ENCODE measurements at regions not wholly inside any gene's neighbourhood (a gene's known extent, or its start where the extent isn't known, plus 50 kb on each side); places are given as distances from the start of the nearest gene placed in this dataset.
"Not testable (repeated sequence)": the region's sequence is repeated elsewhere in the genome, so short reads cannot be mapped to it uniquely, and the experiment has no call there.

DNA sequence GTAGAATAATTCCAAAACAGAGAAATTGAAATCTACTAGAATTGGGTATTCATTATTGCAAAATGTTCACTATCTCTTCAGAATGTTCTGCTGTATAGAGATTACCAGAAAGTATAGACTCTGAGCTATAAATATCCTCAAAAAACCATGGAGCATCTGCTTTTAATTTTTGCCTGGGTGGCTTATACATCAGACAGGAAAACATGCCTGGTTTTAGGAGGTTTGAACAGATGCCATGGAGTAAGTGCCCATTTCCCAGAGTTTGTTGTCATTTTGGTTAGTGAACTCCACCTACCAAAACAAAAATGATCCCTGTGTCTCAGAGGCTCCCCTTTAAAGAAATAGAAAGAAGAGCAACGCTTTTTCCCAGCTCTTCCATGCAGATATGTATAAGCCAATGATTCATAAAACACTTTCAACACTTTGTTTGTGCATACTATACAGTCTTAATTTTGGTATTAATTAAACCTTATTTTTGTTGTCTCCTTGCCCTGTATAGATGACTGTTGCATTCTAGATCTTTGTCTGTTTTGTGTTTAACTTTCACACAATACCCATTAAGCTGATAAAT lies 68.7 kb downstream of the MEPE start:
- H3K27ac ChIP-seq (ENCODE audit: low read length) = no peak overlapping the region
- no peaks in the 10 kb centered on the region for H3K27me3 ChIP-seq (ENCODE audit: control insufficient read depth, insufficient read depth, low read length)
- peaks cover 7% of the 10 kb centered on the region for H3K4me1 ChIP-seq (ENCODE audit: control insufficient read depth, low read depth, low read length)
- H3K4me3 ChIP-seq (ENCODE audit: low read length) = no peak overlapping the region
- H3K9ac ChIP-seq (ENCODE audit: low read length) = no peak overlapping the region
- H3K36me3 ChIP-seq (ENCODE audit: control insufficient read depth, low read depth, low read length) = no peaks in the 10 kb centered on the region
- H3K9me3 ChIP-seq (ENCODE audit: control insufficient read depth, low read depth, low read length) = no peaks in the 10 kb centered on the region

DNA sequence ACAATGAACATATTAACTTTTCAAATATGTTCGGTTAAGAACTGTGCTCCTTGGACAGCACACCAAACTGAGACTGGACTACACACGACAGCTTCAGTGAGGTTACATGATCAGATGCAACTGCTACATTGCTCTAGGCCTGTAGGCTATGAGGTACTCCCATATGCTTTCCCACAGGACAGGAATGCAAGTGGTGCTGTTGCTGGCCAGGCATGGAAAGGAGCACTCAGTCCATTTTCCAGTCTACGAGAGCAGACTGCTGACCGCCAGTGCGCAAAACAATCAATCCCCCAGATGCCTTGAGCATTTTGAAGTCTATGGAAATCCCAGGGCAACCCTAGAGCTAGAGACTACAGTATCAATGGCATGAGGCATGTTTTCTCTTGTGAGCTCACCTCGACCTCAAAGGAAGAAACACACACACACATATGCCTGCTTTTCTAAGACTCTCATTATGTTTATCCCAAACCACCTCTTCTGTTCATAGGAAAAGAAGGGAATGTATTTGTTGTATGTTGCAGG lies 70.8 kb upstream of the SPP1 start:
- H3K9ac ChIP-seq (ENCODE audit: low read length) = no peak overlapping the region
- H3K36me3 ChIP-seq (ENCODE audit: control insufficient read depth, low read depth, low read length) = no peaks in the 10 kb centered on the region
- H3K27ac ChIP-seq (ENCODE audit: low read length) = no peak overlapping the region
- H3K4me1 ChIP-seq (ENCODE audit: control insufficient read depth, low read depth, low read length) = peaks cover 4% of the 10 kb centered on the region
- H3K27me3 ChIP-seq (ENCODE audit: control insufficient read depth, insufficient read depth, low read length) = no peaks in the 10 kb centered on the region
- no peaks in the 10 kb centered on the region for H3K9me3 ChIP-seq (ENCODE audit: control insufficient read depth, low read depth, low read length)
- no peak overlapping the region for H3K4me3 ChIP-seq (ENCODE audit: low read length)

DNA sequence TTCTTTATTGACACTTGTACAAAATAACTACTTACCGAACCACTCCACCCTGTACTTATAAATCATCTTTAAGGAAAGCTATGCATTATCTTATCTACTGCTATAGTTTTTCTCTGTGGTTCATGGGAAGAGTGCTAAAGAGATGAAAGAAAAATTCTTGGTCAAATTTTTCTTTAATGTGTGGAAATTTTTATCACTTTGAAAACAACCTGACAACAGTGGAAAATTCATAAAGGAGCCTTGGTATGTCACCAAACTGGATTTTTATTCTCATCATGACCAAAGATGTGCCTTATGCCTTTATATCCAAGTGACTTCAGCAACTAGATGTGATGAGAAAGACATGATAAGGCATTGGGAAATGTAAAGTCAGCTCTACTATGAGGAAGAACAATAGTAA lies 67.2 kb upstream of the SPP1 start:
- Histone ChIP-seq H3K36me3 (ENCODE audit: control insufficient read depth, low read depth, low read length) (no peaks in the 10 kb centered on the region), H3K27me3 (ENCODE audit: control insufficient read depth, insufficient read depth, low read length) (no peaks in the 10 kb centered on the region), H3K4me3 (ENCODE audit: low read length) (no peak overlapping the region), H3K9me3 (ENCODE audit: control insufficient read depth, low read depth, low read length) (no peaks in the 10 kb centered on the region), H3K9ac (ENCODE audit: low read length) (no peak overlapping the region), H3K4me1 (ENCODE audit: control insufficient read depth, low read depth, low read length) (peaks cover 19% of the 10 kb centered on the region), H3K27ac (ENCODE audit: low read length) (no peak overlapping the region)

DNA sequence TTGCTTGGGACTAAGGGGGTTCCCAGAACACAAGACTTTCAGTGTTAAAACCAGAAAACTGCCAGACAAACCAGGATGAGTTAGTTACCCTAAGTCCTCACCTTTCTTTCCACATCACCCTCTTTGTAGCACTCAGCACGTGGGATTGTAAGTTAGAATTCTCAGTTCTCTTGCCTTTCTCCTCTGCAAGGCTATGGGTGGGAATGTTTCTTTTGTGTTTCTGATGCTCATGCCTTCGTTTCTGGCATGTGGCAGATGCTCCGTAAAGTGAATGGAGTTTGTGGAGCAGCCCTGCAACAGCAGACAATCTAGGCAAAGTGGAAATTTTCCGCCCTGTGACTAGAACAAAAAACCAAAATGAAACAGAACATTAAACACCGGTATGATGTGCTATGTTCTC lies 64.7 kb upstream of the SPP1 start:
- Histone ChIP-seq H3K4me1 (ENCODE audit: control insufficient read depth, low read depth, low read length) (peaks cover 23% of the 10 kb centered on the region), H3K9me3 (ENCODE audit: control insufficient read depth, low read depth, low read length) (no peaks in the 10 kb centered on the region), H3K4me3 (ENCODE audit: low read length) (no peak overlapping the region), H3K27me3 (ENCODE audit: control insufficient read depth, insufficient read depth, low read length) (no peaks in the 10 kb centered on the region), H3K27ac (ENCODE audit: low read length) (no peak overlapping the region), H3K36me3 (ENCODE audit: control insufficient read depth, low read depth, low read length) (no peaks in the 10 kb centered on the region), H3K9ac (ENCODE audit: low read length) (no peak overlapping the region)

DNA sequence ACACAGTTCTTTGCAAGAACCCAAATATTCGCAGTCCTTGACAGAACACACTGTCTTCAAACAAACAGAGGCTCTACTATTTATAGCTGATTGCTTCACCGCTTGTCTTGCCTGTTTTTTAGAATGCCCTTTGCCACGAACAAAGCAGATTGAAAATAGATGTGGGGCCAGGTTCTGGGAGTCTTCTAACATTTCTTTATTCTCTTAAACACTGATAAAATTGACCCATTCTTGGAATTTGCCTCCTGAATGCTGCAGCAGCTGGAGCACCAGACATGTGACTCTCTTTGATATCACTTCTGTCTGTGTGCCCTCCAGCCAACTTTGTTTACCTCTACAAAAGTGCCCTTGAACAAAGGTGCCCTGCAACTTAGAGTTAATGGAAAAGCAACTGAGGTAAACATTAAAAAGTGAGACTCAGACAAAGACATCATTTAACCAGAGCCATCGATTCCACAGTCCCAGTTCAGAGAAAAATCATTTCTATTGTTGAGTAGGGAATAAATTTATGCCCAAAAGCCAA lies 64.2 kb upstream of the SPP1 start:
- Histone ChIP-seq H3K27me3 (ENCODE audit: control insufficient read depth, insufficient read depth, low read length) (no peaks in the 10 kb centered on the region), H3K4me3 (ENCODE audit: low read length) (no peak overlapping the region), H3K27ac (ENCODE audit: low read length) (no peak overlapping the region), H3K36me3 (ENCODE audit: control insufficient read depth, low read depth, low read length) (no peaks in the 10 kb centered on the region), H3K9me3 (ENCODE audit: control insufficient read depth, low read depth, low read length) (no peaks in the 10 kb centered on the region), H3K9ac (ENCODE audit: low read length) (no peak overlapping the region), H3K4me1 (ENCODE audit: control insufficient read depth, low read depth, low read length) (peaks cover 23% of the 10 kb centered on the region)

DNA sequence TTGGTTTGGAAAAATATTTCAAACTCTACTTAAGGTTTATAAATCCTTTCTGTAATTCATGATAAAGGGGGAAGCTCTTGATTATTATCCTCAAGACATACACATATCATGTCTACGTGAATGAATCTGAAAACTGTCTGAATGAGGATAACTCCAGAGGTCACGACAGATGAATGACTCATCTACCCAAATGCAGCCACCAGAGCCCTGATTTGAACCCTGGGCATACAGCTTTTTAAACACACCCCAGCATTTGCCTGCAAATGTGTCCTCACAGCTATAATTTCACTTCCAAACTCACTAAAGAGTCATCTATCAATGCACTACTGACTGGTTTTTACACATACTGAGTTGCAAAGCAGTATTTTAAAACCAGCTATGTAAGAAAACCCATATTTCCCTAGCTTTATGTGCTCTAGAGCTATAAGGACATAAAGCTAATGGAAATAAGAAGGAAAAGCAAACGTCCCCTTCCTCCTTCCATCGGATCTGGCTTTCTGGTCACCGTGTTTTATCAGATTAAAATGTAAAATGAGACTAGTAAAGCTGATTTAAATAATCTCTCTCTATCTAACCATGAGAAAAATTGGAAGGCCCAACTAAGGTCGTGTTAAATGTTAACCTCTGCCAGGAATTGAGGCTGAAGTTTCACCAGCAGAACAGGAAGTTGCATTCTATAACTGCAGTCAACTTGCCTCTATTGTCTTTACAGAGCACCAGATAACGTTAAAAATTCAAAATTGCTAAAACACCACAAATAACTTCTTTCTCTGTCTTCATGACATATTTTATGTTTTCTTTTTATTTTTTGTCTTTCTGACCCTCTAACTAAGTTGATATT lies 63.1 kb upstream of the SPP1 start:
- Histone ChIP-seq H3K36me3 (ENCODE audit: control insufficient read depth, low read depth, low read length) (no peaks in the 10 kb centered on the region), H3K27me3 (ENCODE audit: control insufficient read depth, insufficient read depth, low read length) (no peaks in the 10 kb centered on the region), H3K4me3 (ENCODE audit: low read length) (no peak overlapping the region), H3K27ac (ENCODE audit: low read length) (no peak overlapping the region), H3K4me1 (ENCODE audit: control insufficient read depth, low read depth, low read length) (peaks cover 34% of the 10 kb centered on the region), H3K9me3 (ENCODE audit: control insufficient read depth, low read depth, low read length) (no peaks in the 10 kb centered on the region), H3K9ac (ENCODE audit: low read length) (no peak overlapping the region)

DNA sequence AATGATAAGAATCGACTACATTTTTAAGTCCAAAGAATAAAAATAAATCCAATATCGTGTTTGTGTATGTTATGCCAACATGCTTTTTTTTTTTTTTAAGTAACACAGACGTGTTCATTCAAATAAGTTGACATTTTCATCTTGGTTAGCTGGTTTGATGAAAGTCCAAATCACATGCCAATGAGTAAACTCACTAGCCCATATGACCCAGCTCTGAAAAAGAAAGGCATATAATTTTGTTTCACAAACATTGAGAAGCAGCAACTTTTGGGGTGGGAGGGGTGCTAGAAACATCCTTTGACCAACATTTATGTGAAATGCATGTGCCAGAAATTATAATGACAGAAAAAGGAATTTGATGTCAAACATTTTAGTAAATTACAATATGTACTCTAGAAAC lies 61.6 kb upstream of the SPP1 start:
- no peak overlapping the region for H3K27ac ChIP-seq (ENCODE audit: low read length)
- H3K9me3 ChIP-seq (ENCODE audit: control insufficient read depth, low read depth, low read length) = no peaks in the 10 kb centered on the region
- H3K9ac ChIP-seq (ENCODE audit: low read length) = no peak overlapping the region
- H3K36me3 ChIP-seq (ENCODE audit: control insufficient read depth, low read depth, low read length) = no peaks in the 10 kb centered on the region
- no peak overlapping the region for H3K4me3 ChIP-seq (ENCODE audit: low read length)
- H3K4me1 ChIP-seq (ENCODE audit: control insufficient read depth, low read depth, low read length) = peaks cover 45% of the 10 kb centered on the region
- H3K27me3 ChIP-seq (ENCODE audit: control insufficient read depth, insufficient read depth, low read length) = no peaks in the 10 kb centered on the region

DNA sequence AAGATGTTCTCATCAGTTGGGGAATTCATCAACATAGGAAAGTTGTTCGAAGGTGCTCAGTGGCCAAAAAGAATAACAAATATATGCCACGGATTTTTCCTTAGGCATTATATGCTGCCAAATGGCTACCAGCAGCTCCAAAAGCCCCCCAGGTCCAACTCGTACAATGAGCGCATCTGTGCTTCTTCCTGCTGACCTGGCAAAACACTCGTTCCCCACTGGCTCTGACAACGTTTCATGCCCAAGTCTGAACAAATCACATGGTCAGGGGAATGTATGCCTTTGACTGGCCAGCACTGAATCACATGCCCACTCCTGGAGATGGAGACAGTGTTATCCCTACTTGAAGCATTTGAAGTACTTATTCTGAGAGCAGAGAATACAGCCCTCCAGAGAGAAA lies 59.9 kb upstream of the SPP1 start:
- H3K27me3 ChIP-seq (ENCODE audit: control insufficient read depth, insufficient read depth, low read length) = no peaks in the 10 kb centered on the region
- no peaks in the 10 kb centered on the region for H3K36me3 ChIP-seq (ENCODE audit: control insufficient read depth, low read depth, low read length)
- no peak overlapping the region for H3K4me3 ChIP-seq (ENCODE audit: low read length)
- no peaks in the 10 kb centered on the region for H3K9me3 ChIP-seq (ENCODE audit: control insufficient read depth, low read depth, low read length)
- no peak overlapping the region for H3K27ac ChIP-seq (ENCODE audit: low read length)
- peaks cover 61% of the 10 kb centered on the region for H3K4me1 ChIP-seq (ENCODE audit: control insufficient read depth, low read depth, low read length)
- H3K9ac ChIP-seq (ENCODE audit: low read length) = no peak overlapping the region

DNA sequence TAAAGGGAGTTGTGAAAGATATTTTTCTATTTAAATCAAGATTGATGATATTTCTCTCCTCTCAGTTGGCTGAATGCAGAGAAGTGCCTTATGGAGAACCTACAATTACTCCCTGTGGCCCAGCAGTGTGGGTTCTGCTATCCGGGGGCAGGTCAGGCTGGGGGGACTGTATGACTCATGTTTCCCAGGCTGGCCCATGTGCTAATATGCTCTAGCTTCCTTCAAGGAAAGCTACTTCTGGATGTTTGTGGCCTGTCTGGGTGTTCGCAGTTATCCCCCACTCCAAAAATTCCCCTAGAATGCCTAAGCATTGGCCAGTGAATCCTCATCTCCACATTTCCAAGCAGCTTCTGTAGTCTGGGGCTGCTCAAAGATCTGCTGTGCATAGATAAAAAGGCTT lies 58.9 kb upstream of the SPP1 start:
- Histone ChIP-seq H3K9me3 (ENCODE audit: control insufficient read depth, low read depth, low read length) (no peaks in the 10 kb centered on the region), H3K4me3 (ENCODE audit: low read length) (no peak overlapping the region), H3K4me1 (ENCODE audit: control insufficient read depth, low read depth, low read length) (peaks cover 61% of the 10 kb centered on the region), H3K9ac (ENCODE audit: low read length) (no peak overlapping the region), H3K27me3 (ENCODE audit: control insufficient read depth, insufficient read depth, low read length) (no peaks in the 10 kb centered on the region), H3K36me3 (ENCODE audit: control insufficient read depth, low read depth, low read length) (no peaks in the 10 kb centered on the region), H3K27ac (ENCODE audit: low read length) (no peak overlapping the region)

DNA sequence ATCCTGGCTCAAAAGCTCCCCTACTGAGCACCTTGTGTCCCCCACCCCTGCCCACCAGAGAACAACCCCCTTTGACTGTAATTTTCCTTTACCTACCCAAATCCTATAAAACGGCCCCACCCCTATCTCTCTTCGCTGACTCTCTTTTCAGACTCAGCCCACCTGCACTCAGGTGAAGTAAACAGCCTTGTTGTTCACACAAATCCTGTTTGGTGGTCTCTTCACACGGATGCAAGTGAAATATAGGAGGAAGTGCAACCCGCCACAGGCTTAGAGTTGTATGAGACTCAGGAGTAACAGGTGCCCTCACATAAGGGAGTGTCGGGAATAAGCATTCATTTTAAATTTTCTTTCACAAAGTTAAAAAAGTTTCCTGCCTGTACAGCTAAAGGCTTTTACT lies 57.6 kb upstream of the SPP1 start:
- H3K9me3 ChIP-seq (ENCODE audit: control insufficient read depth, low read depth, low read length); H3K27me3 ChIP-seq (ENCODE audit: control insufficient read depth, insufficient read depth, low read length); H3K27ac ChIP-seq (ENCODE audit: low read length); H3K9ac ChIP-seq (ENCODE audit: low read length); H3K36me3 ChIP-seq (ENCODE audit: control insufficient read depth, low read depth, low read length): not testable (repeated sequence)
- Histone ChIP-seq H3K4me1 (ENCODE audit: control insufficient read depth, low read depth, low read length) (peaks cover 53% of the 10 kb centered on the region), H3K4me3 (ENCODE audit: low read length) (peak overlapping the region; percentile 26)

DNA sequence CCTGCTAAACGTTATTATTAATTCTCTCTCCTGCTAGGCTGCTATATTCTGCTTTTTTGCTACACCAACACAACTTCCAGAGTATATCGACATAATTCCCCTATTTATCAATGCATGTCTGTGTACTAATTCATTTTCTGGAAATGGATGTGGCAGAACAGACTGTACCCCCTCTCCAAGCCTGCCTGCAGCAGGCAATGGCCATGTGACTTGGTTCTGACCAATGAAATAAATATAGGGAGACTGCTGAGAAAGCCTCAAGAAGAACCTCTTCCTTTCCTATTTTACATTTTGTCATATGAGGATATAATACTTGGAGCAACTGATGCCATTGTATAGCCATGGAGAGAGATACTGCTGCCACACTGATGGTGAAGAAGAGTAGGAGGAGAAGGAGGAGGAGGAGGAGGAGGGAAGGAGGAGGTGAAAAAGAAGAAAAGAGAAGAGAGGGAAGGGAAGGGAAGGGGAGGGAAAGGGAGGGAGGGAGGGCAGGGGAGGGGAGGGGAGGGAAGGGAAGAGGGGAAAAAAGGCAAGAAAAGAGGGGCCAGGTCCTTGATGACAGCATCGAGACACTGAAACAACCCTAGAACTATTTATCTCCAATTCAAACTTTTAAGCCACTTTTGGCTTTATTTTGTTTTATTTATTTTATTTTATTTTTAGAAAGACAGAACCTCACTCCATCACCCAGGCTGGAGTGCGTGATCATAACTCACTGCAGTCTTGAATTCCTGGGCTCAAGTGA lies 57.0 kb upstream of the SPP1 start:
- H3K4me1 ChIP-seq (ENCODE audit: control insufficient read depth, low read depth, low read length) = peaks cover 53% of the 10 kb centered on the region
- H3K4me3 ChIP-seq (ENCODE audit: low read length) = peak overlapping the region; percentile 30
- H3K9me3 ChIP-seq (ENCODE audit: control insufficient read depth, low read depth, low read length) = no peaks in the 10 kb centered on the region
- no peak overlapping the region for H3K27ac ChIP-seq (ENCODE audit: low read length)
- H3K36me3 ChIP-seq (ENCODE audit: control insufficient read depth, low read depth, low read length) = no peaks in the 10 kb centered on the region
- H3K9ac ChIP-seq (ENCODE audit: low read length) = no peak overlapping the region
- H3K27me3 ChIP-seq (ENCODE audit: control insufficient read depth, insufficient read depth, low read length) = no peaks in the 10 kb centered on the region
